ENCODE measurements at regions not wholly inside any gene's neighbourhood (a gene's known extent, or its start where the extent isn't known, plus 50 kb on each side); places are given as distances from the start of the nearest gene placed in this dataset.

GRCh38 chr10:121406823-121407545 lies 191.3 kb downstream of the FGFR2 start:
- Histone ChIP-seq H3K4me3 (ENCODE audit: insufficient read length, low read depth) (no peak overlapping the region), H3K27me3 (ENCODE audit: insufficient read depth, insufficient read length) (no peaks in the 10 kb centered on the region), H3K9ac (ENCODE audit: insufficient read length, low read depth) (no peak overlapping the region), H3K9me3 (ENCODE audit: insufficient read depth, low read length) (no peaks in the 10 kb centered on the region), H3K36me3 (ENCODE audit: insufficient read depth, insufficient read length, low read length) (no peaks in the 10 kb centered on the region), H3K4me1 (ENCODE audit: insufficient read depth, insufficient read length) (no peaks in the 10 kb centered on the region)
- no peak for DNase-seq (ENCODE audit: low read depth, low spot score)
- TF ChIP-seq SUZ12 (IDR thresholded peaks at IDR 0.05; ENCODE audit: extremely low read depth, insufficient read depth, insufficient read length) (no peak), YY1 (IDR thresholded peaks at IDR 0.05; ENCODE audit: insufficient read depth, insufficient read length) (no peak), ZNF274 (IDR thresholded peaks at IDR 0.05; ENCODE audit: low read depth, low read length) (no peak)

GRCh38 chr10:121409466-121410104 lies 188.7 kb downstream of the FGFR2 start:
- Histone ChIP-seq H3K36me3 (ENCODE audit: insufficient read depth, insufficient read length, low read length) (no peaks in the 10 kb centered on the region), H3K27me3 (ENCODE audit: insufficient read depth, insufficient read length) (no peaks in the 10 kb centered on the region), H3K4me1 (ENCODE audit: insufficient read depth, insufficient read length) (no peaks in the 10 kb centered on the region), H3K9me3 (ENCODE audit: insufficient read depth, low read length) (peaks cover 11% of the 10 kb centered on the region; the same call in 1 of the 2 replicates), H3K9ac (ENCODE audit: insufficient read length, low read depth) (no peak overlapping the region), H3K4me3 (ENCODE audit: insufficient read length, low read depth) (no peak overlapping the region)
- TF ChIP-seq YY1 (IDR thresholded peaks at IDR 0.05; ENCODE audit: insufficient read depth, insufficient read length): no peak
- no peak for TF ChIP-seq SUZ12 (IDR thresholded peaks at IDR 0.05; ENCODE audit: extremely low read depth, insufficient read depth, insufficient read length)
- no peak for TF ChIP-seq ZNF274 (IDR thresholded peaks at IDR 0.05; ENCODE audit: low read depth, low read length)
- DNase-seq (ENCODE audit: low read depth, low spot score): no peak

GRCh38 chr10:121411004-121411403 lies 187.2 kb downstream of the FGFR2 start:
- H3K9me3 ChIP-seq (ENCODE audit: insufficient read depth, low read length): peaks cover 11% of the 10 kb centered on the region; the same call in 1 of the 2 replicates
- DNase-seq (ENCODE audit: low read depth, low spot score): no peak
- no peaks in the 10 kb centered on the region for H3K27me3 ChIP-seq (ENCODE audit: insufficient read depth, insufficient read length)
- no peak overlapping the region for H3K9ac ChIP-seq (ENCODE audit: insufficient read length, low read depth)
- H3K4me1 ChIP-seq (ENCODE audit: insufficient read depth, insufficient read length): no peaks in the 10 kb centered on the region
- TF ChIP-seq YY1 (IDR thresholded peaks at IDR 0.05; ENCODE audit: insufficient read depth, insufficient read length): no peak
- TF ChIP-seq SUZ12 (IDR thresholded peaks at IDR 0.05; ENCODE audit: extremely low read depth, insufficient read depth, insufficient read length): no peak
- TF ChIP-seq ZNF274 (IDR thresholded peaks at IDR 0.05; ENCODE audit: low read depth, low read length): no peak
- H3K36me3 ChIP-seq (ENCODE audit: insufficient read depth, insufficient read length, low read length): no peaks in the 10 kb centered on the region
- H3K4me3 ChIP-seq (ENCODE audit: insufficient read length, low read depth): no peak overlapping the region

- H3K27me3 ChIP-seq (ENCODE audit: insufficient read depth, insufficient read length): no peaks in the 10 kb centered on the region
- H3K9me3 ChIP-seq (ENCODE audit: insufficient read depth, low read length): peaks cover 11% of the 10 kb centered on the region; the same call in 1 of the 2 replicates
- no peaks in the 10 kb centered on the region for H3K36me3 ChIP-seq (ENCODE audit: insufficient read depth, insufficient read length, low read length)
- H3K4me1 ChIP-seq (ENCODE audit: insufficient read depth, insufficient read length): no peaks in the 10 kb centered on the region
- DNase-seq (ENCODE audit: low read depth, low spot score): no peak
- H3K9ac ChIP-seq (ENCODE audit: insufficient read length, low read depth): no peak overlapping the region
- TF ChIP-seq ZNF274 (IDR thresholded peaks at IDR 0.05; ENCODE audit: low read depth, low read length) (no peak), SUZ12 (IDR thresholded peaks at IDR 0.05; ENCODE audit: extremely low read depth, insufficient read depth, insufficient read length) (no peak), YY1 (IDR thresholded peaks at IDR 0.05; ENCODE audit: insufficient read depth, insufficient read length) (no peak)
- no peak overlapping the region for H3K4me3 ChIP-seq (ENCODE audit: insufficient read length, low read depth)
Observed at GRCh38 chr10:121413951-121414350, 184.3 kb downstream of the FGFR2 start.

- Histone ChIP-seq H3K4me1 (ENCODE audit: insufficient read depth, insufficient read length) (no peaks in the 10 kb centered on the region), H3K9ac (ENCODE audit: insufficient read length, low read depth) (no peak overlapping the region), H3K4me3 (ENCODE audit: insufficient read length, low read depth) (no peak overlapping the region), H3K36me3 (ENCODE audit: insufficient read depth, insufficient read length, low read length) (no peaks in the 10 kb centered on the region), H3K9me3 (ENCODE audit: insufficient read depth, low read length) (peaks cover 11% of the 10 kb centered on the region; the same call in 1 of the 2 replicates), H3K27me3 (ENCODE audit: insufficient read depth, insufficient read length) (no peaks in the 10 kb centered on the region)
- TF ChIP-seq ZNF274 (IDR thresholded peaks at IDR 0.05; ENCODE audit: low read depth, low read length) (no peak), SUZ12 (IDR thresholded peaks at IDR 0.05; ENCODE audit: extremely low read depth, insufficient read depth, insufficient read length) (no peak), YY1 (IDR thresholded peaks at IDR 0.05; ENCODE audit: insufficient read depth, insufficient read length) (no peak)
- DNase-seq (ENCODE audit: low read depth, low spot score): no peak
Observed at GRCh38 chr10:121414366-121415062, 183.7 kb downstream of the FGFR2 start.

- peaks cover 11% of the 10 kb centered on the region; the same call in 1 of the 2 replicates for H3K9me3 ChIP-seq (ENCODE audit: insufficient read depth, low read length)
- H3K36me3 ChIP-seq (ENCODE audit: insufficient read depth, insufficient read length, low read length): no peaks in the 10 kb centered on the region
- no peaks in the 10 kb centered on the region for H3K4me1 ChIP-seq (ENCODE audit: insufficient read depth, insufficient read length)
- no peak overlapping the region for H3K9ac ChIP-seq (ENCODE audit: insufficient read length, low read depth)
- DNase-seq (ENCODE audit: low read depth, low spot score): no peak
- H3K4me3 ChIP-seq (ENCODE audit: insufficient read length, low read depth): no peak overlapping the region
- TF ChIP-seq ZNF274 (IDR thresholded peaks at IDR 0.05; ENCODE audit: low read depth, low read length) (no peak), SUZ12 (IDR thresholded peaks at IDR 0.05; ENCODE audit: extremely low read depth, insufficient read depth, insufficient read length) (no peak)
- H3K27me3 ChIP-seq (ENCODE audit: insufficient read depth, insufficient read length): no peaks in the 10 kb centered on the region
Observed at GRCh38 chr10:121415063-121415399, 183.2 kb downstream of the FGFR2 start.

GRCh38 chr10:121416071-121416470 lies 182.2 kb downstream of the FGFR2 start:
- DNase-seq (ENCODE audit: low read depth, low spot score): no peak
- Histone ChIP-seq H3K9me3 (ENCODE audit: insufficient read depth, low read length) (peaks cover 11% of the 10 kb centered on the region; the same call in 1 of the 2 replicates), H3K36me3 (ENCODE audit: insufficient read depth, insufficient read length, low read length) (no peaks in the 10 kb centered on the region), H3K27me3 (ENCODE audit: insufficient read depth, insufficient read length) (no peaks in the 10 kb centered on the region), H3K9ac (ENCODE audit: insufficient read length, low read depth) (no peak overlapping the region), H3K4me3 (ENCODE audit: insufficient read length, low read depth) (no peak overlapping the region), H3K4me1 (ENCODE audit: insufficient read depth, insufficient read length) (no peaks in the 10 kb centered on the region)
- TF ChIP-seq SUZ12 (IDR thresholded peaks at IDR 0.05; ENCODE audit: extremely low read depth, insufficient read depth, insufficient read length) (no peak), ZNF274 (IDR thresholded peaks at IDR 0.05; ENCODE audit: low read depth, low read length) (no peak), YY1 (IDR thresholded peaks at IDR 0.05; ENCODE audit: insufficient read depth, insufficient read length) (no peak)
